Psoas muscle (tissue), 7 donors: ENCODE measurements at regions not wholly inside any gene's neighbourhood (a gene's known extent, or its start where the extent isn't known, plus 50 kb on each side); places are given as distances from the start of the nearest gene placed in this dataset.

Source experiments
- ATAC-seq, 4 donors: fragments of 200-7000 bp; cut with Tn5 transposase; one replicate each; pipeline ENCODE4 v1.9.1; 2020; ENCODE audit warnings: moderate library complexity in 3 of 4, mild to moderate bottlenecking in 2 of 4
- DNase-seq, 2 donors: peaks; one replicate each; pipeline ENCODE4 v3.0.0-alpha.2; 2020
- H3K27ac ChIP-seq: fragments of 200-600 bp; one replicate; pipeline ENCODE4 v1.8.0; 2022
- H3K27me3 ChIP-seq, 3 donors: fragments of 200-600 bp in 1 of 3; one replicate each; pipeline versions ENCODE4 v1.6.1 to v1.8.0; 2013 to 2022; ENCODE audit warnings: low read length in 2 of 3, mild to moderate bottlenecking in 2 of 3, moderate library complexity in 1 of 3; ENCODE audit not compliant: insufficient read depth in 3 of 3
- H3K36me3 ChIP-seq, 2 donors: fragments of 200-600 bp in 1 of 2; one replicate each; pipeline versions ENCODE4 v1.6.1 to v1.8.0; 2013 to 2022; ENCODE audit warnings: low read depth in 1 of 2, mild to moderate bottlenecking in 1 of 2, moderate library complexity in 1 of 2; ENCODE audit not compliant: insufficient read depth in 1 of 2
- H3K4me1 ChIP-seq: fragments of 200-600 bp; one replicate; pipeline ENCODE4 v1.8.0; 2022
- H3K4me3 ChIP-seq: fragments of 200-600 bp; one replicate; pipeline ENCODE4 v1.8.0; 2022; ENCODE audit warnings: mild to moderate bottlenecking
- H3K9me3 ChIP-seq: fragments of 200-600 bp; one replicate; pipeline ENCODE4 v1.8.0; 2022
- CTCF ChIP-seq: fragments of 200-600 bp; IDR thresholded peaks from one replicate; pipeline ENCODE4 v1.8.0; 2022; ENCODE audit warnings: antibody characterized with exemption
- WGBS, 3 donors: extraction: QIAGEN DNeasy Blood & Tissue Kit; methylation state at CpG; one replicate each; pipeline versions ENCODE4 v1.1.6 to v1.1.7; 2013; 5-methylcytosine and 5-hydroxymethylcytosine counted together
- intact Hi-C, 2 donors: fragments of 100-400 bp; cut with DNase I; formaldehyde crosslinking; loops; one replicate each; pipeline versions ENCODE4 v1.11.0 to v1.14.2; 2022
- donor health status: healthy with polysubstance abuse.
- donor health status: DM: no; HTN: no; CAD: no; lungs with moderate emphysema.
- donor health status: Bipolar disorder and iron deficiency.
- donor health status: healthy.
- donor health status: DM: yes; HTN: yes; CAD: no.
- donor health status: DM: no; HTN: no; CAD: no.
- donor health status: DM: yes; HTN: yes; CAD: no.

DNA sequence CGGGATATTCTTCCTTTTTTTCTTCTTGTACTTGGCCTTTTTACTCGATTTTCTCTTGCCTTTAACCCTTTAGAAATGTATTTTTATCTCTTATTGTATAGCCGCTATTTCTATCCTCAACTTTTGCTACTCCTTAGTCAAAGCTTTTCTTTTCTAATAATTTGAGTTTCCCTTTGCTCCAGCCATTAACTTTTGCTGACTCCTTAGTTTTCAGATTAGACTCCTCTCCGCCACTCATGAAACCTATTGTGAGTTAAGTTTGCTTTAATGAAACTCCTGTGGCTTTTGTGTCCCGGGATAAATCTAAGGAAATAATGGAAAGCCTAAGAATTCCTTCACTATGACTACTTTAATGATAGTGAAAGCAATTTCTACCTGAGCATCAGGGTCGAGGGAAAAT, 590.3 kb upstream of the CITED2 start:
- Histone ChIP-seq H3K9me3 (no peaks in the 10 kb centered on the region), H3K27me3 (no peaks in the 10 kb centered on the region), H3K4me3 (no peak overlapping the region), H3K36me3 (no peaks in the 10 kb centered on the region), H3K4me1 (peaks cover 9% of the 10 kb centered on the region), H3K27ac (no peak overlapping the region)
- intact Hi-C loops: no loop called here
- DNase-seq (no peak), ATAC-seq (no peak)
- WGBS, 3 donors: 73 to 75% (median 74%) methylated on average over 6 of the region's 6 CpGs
- no peak for TF ChIP-seq CTCF

DNA sequence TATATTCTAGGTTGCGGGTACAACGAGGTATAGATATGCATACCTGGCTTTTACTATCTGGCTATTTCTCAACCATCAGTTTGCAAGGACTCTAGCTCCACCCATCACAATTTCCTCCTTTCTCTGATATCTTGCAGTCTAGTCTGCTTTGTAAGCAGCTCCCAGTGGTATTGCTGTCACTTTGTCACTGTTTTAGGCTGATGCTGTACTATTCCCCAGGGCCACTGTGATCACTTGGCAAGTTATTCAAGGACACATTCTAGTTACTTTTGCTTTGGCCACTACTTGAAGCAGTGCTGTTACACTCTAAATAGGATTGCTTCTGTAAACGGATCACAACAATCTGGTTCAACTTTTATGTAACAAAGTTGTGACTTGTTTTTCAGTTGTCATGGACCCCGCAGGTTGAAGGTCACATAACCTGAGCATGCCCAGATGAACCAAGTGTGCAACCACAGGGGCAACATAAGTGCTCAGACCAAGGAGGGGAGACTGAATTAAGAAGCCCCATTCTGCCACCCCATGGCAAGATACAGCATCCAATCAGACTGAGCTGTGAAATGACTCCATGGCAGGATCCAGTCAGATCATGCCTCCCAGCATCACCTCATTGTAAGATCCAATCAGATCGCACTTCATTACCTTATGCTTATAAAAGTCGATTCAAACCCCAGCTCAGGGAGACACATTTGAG, 588.4 kb upstream of the CITED2 start:
- Histone ChIP-seq H3K27ac (no peak overlapping the region), H3K4me3 (no peak overlapping the region), H3K36me3 (no peaks in the 10 kb centered on the region), H3K27me3 (no peaks in the 10 kb centered on the region), H3K4me1 (peaks cover 9% of the 10 kb centered on the region), H3K9me3 (no peaks in the 10 kb centered on the region)
- intact Hi-C loops: no loop called here
- no peak for TF ChIP-seq CTCF
- DNase-seq (no peak), ATAC-seq (no peak)
- 71 to 78% (median 73%) methylated on average over 6 of the region's 6 CpGs for WGBS, 3 donors

DNA sequence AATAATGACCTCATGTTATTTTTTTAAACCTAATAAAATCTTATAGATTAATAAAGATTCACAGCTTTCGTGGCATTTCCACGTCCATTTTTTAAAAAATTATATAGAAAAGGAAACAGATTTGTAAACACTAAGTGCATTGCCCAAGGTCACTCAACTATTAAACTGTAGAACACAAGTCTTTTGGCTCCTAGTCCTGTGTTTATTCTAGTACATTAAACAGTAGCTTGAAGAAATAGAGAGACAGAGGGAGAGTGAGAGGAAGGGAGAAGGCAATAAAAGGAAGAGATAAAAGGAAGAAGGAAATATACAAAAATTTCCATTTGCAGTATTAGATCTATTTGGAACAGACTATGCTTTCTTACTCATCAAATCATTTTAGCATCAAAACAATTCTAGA, 586.7 kb upstream of the CITED2 start:
- no peaks in the 10 kb centered on the region for H3K27me3 ChIP-seq
- DNase-seq (no peak), ATAC-seq (no peak)
- 68 to 77% (median 72%) methylated on average over 2 of the region's 2 CpGs for WGBS, 3 donors
- peaks cover 9% of the 10 kb centered on the region for H3K4me1 ChIP-seq
- H3K4me3 ChIP-seq: no peak overlapping the region
- H3K36me3 ChIP-seq: no peaks in the 10 kb centered on the region
- no peak overlapping the region for H3K27ac ChIP-seq
- intact Hi-C loops: no loop called here
- no peaks in the 10 kb centered on the region for H3K9me3 ChIP-seq
- no peak for TF ChIP-seq CTCF

- H3K36me3 ChIP-seq: no peaks in the 10 kb centered on the region
- H3K4me1 ChIP-seq: peaks cover 9% of the 10 kb centered on the region
- DNase-seq: no peak
- no peak for TF ChIP-seq CTCF
- 68 to 78% (median 73%) methylated on average over 2 of the region's 2 CpGs for whole genome bisulfite sequencing, 3 donors
- no peak overlapping the region for H3K27ac ChIP-seq
- H3K27me3 ChIP-seq: no peaks in the 10 kb centered on the region
- intact Hi-C loops: no loop called here
- no peak overlapping the region for H3K4me3 ChIP-seq
- H3K9me3 ChIP-seq: no peaks in the 10 kb centered on the region
- ATAC-seq: no peak
These were observed 586.2 kb upstream of the CITED2 start for GRCh38 chr6:139960671-139961070.
